H1 (cell line): ENCODE measurements at regions not wholly inside any gene's neighbourhood (a gene's known extent, or its start where the extent isn't known, plus 50 kb on each side); places are given as distances from the start of the nearest gene placed in this dataset.

Experiments used
- CTCF ChIA-PET: fragments of 300-600 bp; sonication (Branson Sonifier 250); formaldehyde crosslinking; loops from one replicate; lab custom pipeline; 2021; ENCODE audit not compliant: partially characterized antibody; lab: Charles Lee
- POLR2A ChIA-PET: fragments of 300-600 bp; sonication (Branson Sonifier 250); formaldehyde crosslinking; loops from one replicate; lab custom pipeline; 2021; ENCODE audit warnings: inconsistent platforms; ENCODE audit not compliant: partially characterized antibody; lab: Charles Lee
- DNase-seq, 2 experiments: peaks; one replicate each; pipeline versions ENCODE4 v3.0.0 to v3.0.0-alpha.2; 2010 to 2022; ENCODE audit warnings: low spot score in 2 of 2, low read depth in 1 of 2, mixed read lengths in 1 of 2
- FAIRE-seq: peaks from 2 replicates; lab custom pipeline; 2011; peaks lifted over from hg19 to GRCh38; lab: Jason Lieb, UNC
- H2AFZ ChIP-seq: 2 replicates; pipeline ENCODE4 v1.8.1; 2012; ENCODE audit warnings: low read length, inconsistent platforms
- H2AK5ac ChIP-seq: 2 replicates; pipeline ENCODE4 v1.6.1; 2013; ENCODE audit warnings: low read depth, low read length
- H2BK120ac ChIP-seq: replicated peaks from 2 replicates; pipeline ENCODE3; 2013; ENCODE audit warnings: low read depth, low read length, inconsistent platforms
- H2BK12ac ChIP-seq: 2 replicates; pipeline ENCODE4 v1.6.1; 2013; ENCODE audit warnings: low read depth, low read length
- H2BK15ac ChIP-seq: 2 replicates; pipeline ENCODE4 v1.6.1; 2013; ENCODE audit warnings: low read length
- H2BK20ac ChIP-seq: 2 replicates; pipeline ENCODE4 v1.6.1; 2013; ENCODE audit warnings: low read length
- H2BK5ac ChIP-seq: 2 replicates; pipeline ENCODE4 v1.6.1; 2013; ENCODE audit warnings: low read depth, low read length
- H3K14ac ChIP-seq: 2 replicates; pipeline ENCODE4 v1.6.1; 2013; ENCODE audit warnings: inconsistent platforms; ENCODE audit not compliant: insufficient read length
- H3K18ac ChIP-seq: 2 replicates; pipeline ENCODE4 v1.6.1; 2013; ENCODE audit warnings: low read length; ENCODE audit errors: extremely low read depth
- H3K23ac ChIP-seq: 2 replicates; pipeline ENCODE4 v1.6.1; 2013; ENCODE audit warnings: inconsistent platforms; ENCODE audit not compliant: insufficient read length
- H3K23me2 ChIP-seq: 2 replicates; pipeline ENCODE4 v1.6.1; 2013; ENCODE audit warnings: low read depth, low read length
- H3K27ac ChIP-seq: 2 replicates; pipeline ENCODE4 v1.6.1; 2011; ENCODE audit warnings: low read depth, low read length, inconsistent platforms
- H3K27me3 ChIP-seq, 4 experiments: replicated peaks in 1 of 4; 1 replicate in 1 of 4; 2 replicates in 3 of 4; pipeline versions ENCODE4 v1.6.1 to v1.8.1; 2011 to 2013; ENCODE audit warnings: low read length in 3 of 4, mild to moderate bottlenecking in 3 of 4, inconsistent platforms in 2 of 4, mixed read lengths in 2 of 4, moderate library complexity in 1 of 4; ENCODE audit not compliant: control insufficient read depth in 3 of 4, insufficient read depth in 3 of 4; ENCODE audit errors: extremely low read depth in 1 of 4
- H3K36me3 ChIP-seq, 4 experiments: 2 replicates each; pipeline versions ENCODE4 v1.6.1 to v1.8.1; 2011 to 2013; ENCODE audit warnings: mild to moderate bottlenecking in 4 of 4, low read length in 3 of 4, moderate library complexity in 2 of 4, control low read depth in 1 of 4, inconsistent platforms in 1 of 4; ENCODE audit not compliant: insufficient read depth in 4 of 4, control insufficient read depth in 2 of 4
- H3K4ac ChIP-seq: replicated peaks from 2 replicates; pipeline ENCODE3; 2013; ENCODE audit warnings: low read length, low read depth, mixed read lengths, inconsistent platforms; ENCODE audit not compliant: insufficient read length
- H3K4me1 ChIP-seq, 4 experiments: replicated peaks in 1 of 4; 1 replicate in 1 of 4; 2 replicates in 3 of 4; pipeline versions ENCODE4 v1.6.1 to v1.8.1; 2011 to 2013; ENCODE audit warnings: low read length in 3 of 4, inconsistent platforms in 2 of 4, mixed read lengths in 1 of 4; ENCODE audit not compliant: insufficient read depth in 4 of 4, control insufficient read depth in 3 of 4
- H3K4me2 ChIP-seq, 2 experiments: 2 replicates each; pipeline versions ENCODE4 v1.6.1 to v1.8.1; 2011 to 2013; ENCODE audit warnings: low read depth in 2 of 2, low read length in 2 of 2, control low read depth in 1 of 2, inconsistent platforms in 1 of 2, mild to moderate bottlenecking in 1 of 2; ENCODE audit not compliant: insufficient read depth in 1 of 2
- H3K4me3 ChIP-seq, 4 experiments: fragments of 200-600, 300-600 bp in 1 of 4; sonication (generic), shearing (Covaris generic), sonication (Bioruptor Twin) in 1 of 4; 2 replicates each; pipeline versions ENCODE4 v1.5.1 to v1.8.1; 2011 to 2016; ENCODE audit warnings: low read length in 4 of 4, low read depth in 3 of 4, control low read depth in 2 of 4, inconsistent platforms in 2 of 4, mild to moderate bottlenecking in 2 of 4, mixed read lengths in 1 of 4, moderate library complexity in 1 of 4; ENCODE audit not compliant: insufficient read depth in 2 of 4; ENCODE audit errors: extremely low read depth in 1 of 4
- H3K56ac ChIP-seq: replicated peaks from 2 replicates; pipeline ENCODE3; 2013; ENCODE audit warnings: low read depth, mild to moderate bottlenecking, mixed read lengths, low read length, inconsistent platforms; ENCODE audit not compliant: insufficient read length
- H3K79me1 ChIP-seq: 2 replicates; pipeline ENCODE4 v1.6.1; 2013; ENCODE audit warnings: low read depth, low read length, control low read depth
- H3K79me2 ChIP-seq, 2 experiments: 2 replicates each; pipeline versions ENCODE4 v1.6.1 to v1.8.1; 2012 to 2013; ENCODE audit warnings: low read length in 2 of 2, mild to moderate bottlenecking in 2 of 2, inconsistent platforms in 1 of 2; ENCODE audit not compliant: insufficient read depth in 2 of 2, control insufficient read depth in 1 of 2
- H3K9ac ChIP-seq, 4 experiments: replicated peaks in 1 of 4; 1 replicate in 1 of 4; 2 replicates in 3 of 4; pipeline versions ENCODE4 v1.6.1 to v1.8.1; 2011 to 2013; ENCODE audit warnings: low read depth in 3 of 4, low read length in 3 of 4, control low read depth in 2 of 4, mild to moderate bottlenecking in 2 of 4, moderate library complexity in 2 of 4, inconsistent platforms in 1 of 4; ENCODE audit errors: extremely low read depth in 1 of 4
- H3K9me3 ChIP-seq, 2 experiments: 2 replicates each; pipeline versions ENCODE4 v1.6.1 to v1.8.1; 2012 to 2013; ENCODE audit warnings: mild to moderate bottlenecking in 2 of 2, moderate library complexity in 2 of 2, control low read depth in 1 of 2, inconsistent platforms in 1 of 2, low read depth in 1 of 2, low read length in 1 of 2, mixed read lengths in 1 of 2; ENCODE audit not compliant: insufficient read depth in 2 of 2
- H4K20me1 ChIP-seq, 2 experiments: replicated peaks in 1 of 2; 2 replicates each; pipeline versions ENCODE3 to v1.8.1; 2011 to 2013; ENCODE audit warnings: inconsistent platforms in 2 of 2, low read length in 2 of 2, mild to moderate bottlenecking in 1 of 2; ENCODE audit not compliant: insufficient read depth in 2 of 2, control insufficient read depth in 1 of 2
- H4K5ac ChIP-seq: 2 replicates; pipeline ENCODE4 v1.6.1; 2013; ENCODE audit warnings: low read length, low read depth, mixed read lengths, inconsistent platforms; ENCODE audit not compliant: insufficient read length
- H4K8ac ChIP-seq: 2 replicates; pipeline ENCODE4 v1.8.0; 2013; ENCODE audit warnings: mild to moderate bottlenecking, moderate library complexity, low read length, inconsistent platforms; ENCODE audit not compliant: insufficient read depth; ENCODE audit errors: extremely low read depth
- H4K91ac ChIP-seq: replicated peaks from 2 replicates; pipeline ENCODE3; 2013; ENCODE audit warnings: low read length, mixed read lengths, inconsistent platforms; ENCODE audit not compliant: insufficient read length
- ASH2L ChIP-seq: fragments of 200-600, 300-600 bp; sonication (generic); IDR thresholded peaks from one replicate; pipeline ENCODE4 v1.7.1; 2017; ENCODE audit warnings: low read length
- ATF2 ChIP-seq: IDR thresholded peaks from 2 replicates; pipeline ENCODE4 v1.6.1; 2012; ENCODE audit warnings: low read length, inconsistent platforms
- BRCA1 ChIP-seq: IDR thresholded peaks from 2 replicates; pipeline ENCODE4 v1.6.1; 2012; ENCODE audit warnings: low read depth, low read length, improper control_type of control experiment
- EGR1 ChIP-seq: IDR thresholded peaks from 2 replicates; pipeline ENCODE4 v1.6.1; 2011; ENCODE audit warnings: low read depth, low read length, borderline replicate concordance
- EZH2 ChIP-seq: fragments of 200-600 bp; sonication (generic); IDR thresholded peaks from 2 replicates; pipeline ENCODE4 v1.7.1; 2012; ENCODE audit warnings: low read depth, mild to moderate bottlenecking, moderate library complexity, low read length, inconsistent platforms; ENCODE audit not compliant: severe bottlenecking
- FOSL1 ChIP-seq: IDR thresholded peaks from 2 replicates; pipeline ENCODE4 v1.6.1; 2011; ENCODE audit warnings: mild to moderate bottlenecking, low read depth, low read length, moderate library complexity; ENCODE audit not compliant: insufficient read depth
- KDM4A ChIP-seq: IDR thresholded peaks from one replicate; pipeline ENCODE4 v1.7.1; 2012; ENCODE audit warnings: low read depth, mild to moderate bottlenecking, moderate library complexity, low read length, inconsistent platforms; ENCODE audit not compliant: severe bottlenecking
- MAFK ChIP-seq: IDR thresholded peaks from 2 replicates; pipeline ENCODE4 v1.6.1; 2012; ENCODE audit warnings: low read depth, mild to moderate bottlenecking, improper control_type of control experiment, low read length
- NANOG ChIP-seq: IDR thresholded peaks from 2 replicates; pipeline ENCODE4 v1.6.1; 2011; ENCODE audit warnings: low read length, low read depth, mild to moderate bottlenecking, inconsistent platforms; ENCODE audit not compliant: insufficient read depth, poor library complexity, severe bottlenecking
- SP1 ChIP-seq: IDR thresholded peaks from 2 replicates; pipeline ENCODE4 v1.6.1; 2011; ENCODE audit warnings: low read depth, low read length
- TEAD4 ChIP-seq: IDR thresholded peaks from 2 replicates; pipeline ENCODE4 v1.6.1; 2012; ENCODE audit warnings: low read depth, low read length, inconsistent platforms, mixed read lengths
- WGBS, 2 experiments: shearing (Covaris generic) in 1 of 2; methylation state at CpG; one replicate each; pipeline versions ENCODE4 v1.1.6 to v1.1.7; 2013 to 2015; ENCODE audit warnings: low lambda C conversion rate in 2 of 2, mixed read lengths in 2 of 2, inconsistent platforms in 1 of 2, low coverage in 1 of 2, missing lambda C conversion rate in 1 of 2; ENCODE audit not compliant: insufficient replicate concordance in 2 of 2, insufficient coverage in 1 of 2, insufficient read length in 1 of 2; ENCODE audit errors: extremely low coverage in 1 of 2, missing lambda C conversion rate in 1 of 2; 5-methylcytosine and 5-hydroxymethylcytosine counted together

- H3K4me1 ChIP-seq: no peaks in the 10 kb centered on the region
- no peak overlapping the region for H3K14ac ChIP-seq
- no peaks in the 10 kb centered on the region for H3K36me3 ChIP-seq
- POLR2A ChIA-PET: no interaction called here
- WGBS, 2 experiments: 92% methylated on average over 4 of the region's 4 CpGs; no CpG with 5 or more reads in 1 of the 2 experiments
- no peak for FAIRE-seq
- DNase-seq: no peak
- no peak overlapping the region for H3K56ac ChIP-seq
- no peak overlapping the region for H3K4me3 ChIP-seq
- H2BK20ac ChIP-seq: no peak overlapping the region
- H3K4me2 ChIP-seq: no peak overlapping the region
- no peaks in the 10 kb centered on the region for H3K9me3 ChIP-seq
- CTCF ChIA-PET: interaction anchor here (0.6 to 1.2 kb wide), 2 partner anchors 8 to 68 kb away, joined by 3 read pairs; no protein-coding TSS in a partner anchor
- H2BK120ac ChIP-seq: no peak overlapping the region
- H2AFZ ChIP-seq: no peak overlapping the region
- no peaks in the 10 kb centered on the region; the same call in 1 of the 2 replicates for H3K79me1 ChIP-seq
- no peak overlapping the region for H3K23ac ChIP-seq
- no peaks in the 10 kb centered on the region for H3K27me3 ChIP-seq
- no peak overlapping the region for H4K8ac ChIP-seq
- H3K9ac ChIP-seq: peak overlapping the region in 1 of 4 experiments; percentile 8; a peak in 1 of 7 replicates
- no peaks in the 10 kb centered on the region for H3K79me2 ChIP-seq
- no peak overlapping the region for H3K27ac ChIP-seq
- no peak overlapping the region for H2BK5ac ChIP-seq
- no peak overlapping the region for H2BK15ac ChIP-seq
- H3K23me2 ChIP-seq: no peaks in the 10 kb centered on the region
- H2BK12ac ChIP-seq: no peak overlapping the region
- H4K20me1 ChIP-seq: no peaks in the 10 kb centered on the region
- H2AK5ac ChIP-seq: no peak overlapping the region
- no peak overlapping the region for H3K4ac ChIP-seq
- H3K18ac ChIP-seq: no peak overlapping the region
- H4K5ac ChIP-seq: no peak overlapping the region
- no peak overlapping the region for H4K91ac ChIP-seq
- TF ChIP-seq ATF2: no peak
- TF ChIP-seq NANOG: no peak
- no peak for TF ChIP-seq MAFK
- no peak for TF ChIP-seq KDM4A
- TF ChIP-seq EZH2: no peak
- TF ChIP-seq ASH2L: no peak
- TF ChIP-seq SP1: no peak
- no peak for TF ChIP-seq EGR1
- TF ChIP-seq TEAD4: no peak
- TF ChIP-seq FOSL1: no peak
- no peak for TF ChIP-seq BRCA1
These were observed 79.8 kb upstream of the RNF152 start for GRCh38 chr18:61972389-61973264.
